HepG2 (cell line): ENCODE measurements at regions not wholly inside any gene's neighbourhood (a gene's known extent, or its start where the extent isn't known, plus 50 kb on each side); places are given as distances from the start of the nearest gene placed in this dataset.
A peak's percentile ranks its signal among the peaks of the same experiment; 100 is the strongest.

Experiments used
- ATAC-seq: fragments of 200-7000 bp; cut with Tn5 transposase; 3 replicates; pipeline ENCODE4 v1.9.1; 2020; ENCODE audit warnings: mild to moderate bottlenecking, moderate library complexity
- BruUV-seq: library from RNA; stranded (reverse); fragments of 400-500 nt; replicated peaks from 2 replicates; lab custom pipeline; 2021; lab: Mats Ljungman, UMichigan
- CTCF ChIA-PET: fragments of 300-600 bp; formaldehyde crosslinking; extraction: SDS; loops from one replicate; lab custom pipeline; 2021; ENCODE audit warnings: low total read pairs, inconsistent platforms, low intra/inter-chr PET ratio; lab: Yijun Ruan, JAX
- POLR2A ChIA-PET: fragments of 350-600 bp; sonication (Branson Sonifier 250); formaldehyde crosslinking; loops from one replicate; lab custom pipeline; 2020; ENCODE audit warnings: antibody characterized with exemption, inconsistent platforms; lab: Yijun Ruan, JAX
- DNase-seq: peaks from one replicate; pipeline ENCODE4 v3.0.0-alpha.2; 2015; ENCODE audit warnings: low spot score
- FAIRE-seq: peaks from 3 replicates; lab custom pipeline; 2011; peaks lifted over from hg19 to GRCh38; lab: Jason Lieb, UNC
- H2AFZ ChIP-seq: one replicate; pipeline ENCODE4 v1.6.1; 2011; ENCODE audit warnings: low read length, inconsistent platforms
- H3K27ac ChIP-seq: fragments of 300-600 bp; 3 replicates; pipeline ENCODE4 v1.8.0; 2011; ENCODE audit warnings: mixed run types, mild to moderate bottlenecking, mixed read lengths, low read length, inconsistent platforms; ENCODE audit not compliant: insufficient read depth; ENCODE audit errors: extremely low read length
- H3K27me3 ChIP-seq, 2 experiments: fragments of 200-600 bp in 1 of 2; 2 replicates in 1 of 2; 3 replicates in 1 of 2; pipeline versions ENCODE4 v1.6.0 to v1.8.0; 2011; ENCODE audit warnings: low read length in 2 of 2, mild to moderate bottlenecking in 2 of 2, moderate library complexity in 2 of 2, inconsistent platforms in 1 of 2; ENCODE audit not compliant: insufficient read depth in 2 of 2, control insufficient read depth in 1 of 2
- H3K36me3 ChIP-seq, 2 experiments: fragments of 200-600 bp in 1 of 2; replicated peaks in 1 of 2; 2 replicates in 1 of 2; 3 replicates in 1 of 2; pipeline versions ENCODE4 v1.5.1 to v1.8.0; 2011; ENCODE audit warnings: low read length in 2 of 2, inconsistent platforms in 1 of 2; ENCODE audit not compliant: insufficient read depth in 2 of 2, control insufficient read depth in 1 of 2
- H3K4me1 ChIP-seq: 2 replicates; pipeline ENCODE4 v1.5.1; 2012; ENCODE audit warnings: low read length, inconsistent platforms; ENCODE audit not compliant: insufficient read depth
- H3K4me2 ChIP-seq: 2 replicates; pipeline ENCODE4 v1.6.0; 2011; ENCODE audit warnings: low read depth, low read length, inconsistent platforms
- H3K4me3 ChIP-seq, 3 experiments: fragments of 200-600 bp in 1 of 3; sonication (generic), shearing (Covaris generic) in 1 of 3; replicated peaks in 1 of 3; 2 replicates each; pipeline ENCODE4 v1.5.1; 2011 to 2016; ENCODE audit warnings: low read length in 3 of 3, inconsistent platforms in 2 of 3, low read depth in 2 of 3, mild to moderate bottlenecking in 2 of 3, control low read depth in 1 of 3, mixed read lengths in 1 of 3; ENCODE audit not compliant: insufficient read depth in 1 of 3
- H3K79me2 ChIP-seq: one replicate; pipeline ENCODE4 v1.6.1; 2011; ENCODE audit warnings: low read length, inconsistent platforms; ENCODE audit not compliant: insufficient read depth
- H3K9ac ChIP-seq: 2 replicates; pipeline ENCODE4 v1.6.0; 2011; ENCODE audit warnings: mild to moderate bottlenecking, low read depth, low read length, inconsistent platforms; ENCODE audit not compliant: insufficient read depth
- H3K9me3 ChIP-seq: 2 replicates; pipeline ENCODE4 v1.5.1; 2012; ENCODE audit warnings: mild to moderate bottlenecking, low read length
- H4K20me1 ChIP-seq: 2 replicates; pipeline ENCODE4 v1.6.0; 2011; ENCODE audit warnings: inconsistent platforms, mild to moderate bottlenecking, low read length, moderate library complexity; ENCODE audit not compliant: insufficient read depth
- MAFF ChIP-seq: IDR thresholded peaks from 2 replicates; pipeline ENCODE4 v1.6.1; 2011; ENCODE audit warnings: low read depth, low read length, improper control_type of control experiment
- MAFK ChIP-seq, 2 experiments: IDR thresholded peaks in 1 of 2; conservative IDR thresholded peaks in 1 of 2; 2 replicates each; pipeline ENCODE4 v1.6.1; 2011; ENCODE audit warnings: improper control_type of control experiment in 2 of 2, low read length in 2 of 2
- ZNF12 ChIP-seq: sonication (generic); formaldehyde crosslinking; IDR thresholded peaks from 2 replicates; pipeline ENCODE4 v1.5.0; 2020; ENCODE audit warnings: missing genetic modification reagents
- ZNF761 ChIP-seq: sonication (generic); formaldehyde crosslinking; conservative IDR thresholded peaks from 2 replicates; pipeline ENCODE4 v1.4.0; 2020; ENCODE audit warnings: mild to moderate bottlenecking, missing genetic modification reagents
- WGBS: methylation state at CpG from one replicate; pipeline ENCODE4 v1.1.6; 2017; ENCODE audit warnings: low lambda C conversion rate; 5-methylcytosine and 5-hydroxymethylcytosine counted together
- in situ Hi-C: cut with HindIII; loops from 2 replicates; pipeline ENCODE4 v1.10.0; 2017; ENCODE audit warnings: low pct_unique_long_range_greater_than_20kb; ENCODE audit not compliant: extremely low pct_ligation_motif_present
- intact Hi-C: fragments of 100-400 bp; cut with micrococcal nuclease; formaldehyde crosslinking; loops from one replicate; pipeline ENCODE4 v1.10.0; 2022; ENCODE audit not compliant: unreplicated experiment

- no peak overlapping the region for H3K4me3 ChIP-seq
- H2AFZ ChIP-seq, result no peak overlapping the region
- intact Hi-C loops, result no loop called here
- H3K36me3 ChIP-seq, result no peaks in the 10 kb centered on the region
- no peak overlapping the region for H3K4me2 ChIP-seq
- no peaks in the 10 kb centered on the region for H4K20me1 ChIP-seq
- no peak for FAIRE-seq
- H3K79me2 ChIP-seq, result no peaks in the 10 kb centered on the region
- no peak for ATAC-seq
- H3K9me3 ChIP-seq, result no peaks in the 10 kb centered on the region
- no peak overlapping the region for H3K27ac ChIP-seq
- TF ChIP-seq ZNF761 (CRISPR knock-in tag), result no peak
- peak; percentile 67 to 86; a peak in 3 of 4 replicates for TF ChIP-seq MAFK (conservative IDR thresholded peaks at IDR 0.05 in 1 of 2, IDR thresholded peaks at IDR 0.05 in 1 of 2; ENCODE audit: low read length in 2 of 2)
- peak; percentile 82 for TF ChIP-seq MAFF
- no peak for DNase-seq
- ChIA-PET CTCF (no interaction called here), POLR2A (no interaction called here)
- H3K27me3 ChIP-seq, result no peaks in the 10 kb centered on the region
- no peak overlapping the region for H3K9ac ChIP-seq
- BruUV-seq, result no TSS peak
- no peaks in the 10 kb centered on the region for H3K4me1 ChIP-seq
- in situ Hi-C loops, result no loop called here
Observed at GRCh38 chr4:124227981-124228380, 484.6 kb downstream of the ANKRD50 start.

- no peak overlapping the region for H3K4me2 ChIP-seq
- H3K27ac ChIP-seq, result no peak overlapping the region
- no peaks in the 10 kb centered on the region for H4K20me1 ChIP-seq
- H3K9ac ChIP-seq, result no peak overlapping the region
- FAIRE-seq (no peak), DNase-seq (no peak)
- no peaks in the 10 kb centered on the region for H3K4me1 ChIP-seq
- no peaks in the 10 kb centered on the region for H3K9me3 ChIP-seq
- H3K79me2 ChIP-seq, result no peaks in the 10 kb centered on the region
- no peak overlapping the region for H3K4me3 ChIP-seq
- WGBS, result 0% methylated on average over 2 of the region's 2 CpGs
- no peak for TF ChIP-seq ZNF12 (CRISPR knock-in tag)
- TF ChIP-seq, all 625 proteins: peak for 0
- ChIA-PET POLR2A (no interaction called here), CTCF (no interaction called here)
- no peak for ATAC-seq
- BruUV-seq, result no TSS peak
- in situ Hi-C loops, result no loop called here
- intact Hi-C loops, result no loop called here
- H3K36me3 ChIP-seq, result no peaks in the 10 kb centered on the region
- H3K27me3 ChIP-seq, result no peaks in the 10 kb centered on the region
- no peak overlapping the region for H2AFZ ChIP-seq
Observed at GRCh38 chr4:124230268-124230667, 482.3 kb downstream of the ANKRD50 start.
